ENCODE measurements at regions not wholly inside any gene's neighbourhood (a gene's known extent, or its start where the extent isn't known, plus 50 kb on each side); places are given as distances from the start of the nearest gene placed in this dataset.
"Not testable (repeated sequence)": the region's sequence is repeated elsewhere in the genome, so short reads cannot be mapped to it uniquely, and the experiment has no call there.

GRCh38 chr5:102664616-102665335 lies 90.3 kb upstream of the PAM start:
- DNase-seq (ENCODE audit: low read depth in 2 of 2): no peak

GRCh38 chr5:102666164-102666946 lies 88.8 kb upstream of the PAM start:
- DNase-seq (ENCODE audit: low read depth in 2 of 2): no peak

GRCh38 chr5:102668220-102668932 lies 86.7 kb upstream of the PAM start:
- no peak for DNase-seq (ENCODE audit: low read depth in 2 of 2)

GRCh38 chr5:102670224-102670836 lies 84.8 kb upstream of the PAM start:
- DNase-seq (ENCODE audit: low read depth in 2 of 2): no peak

- not testable (repeated sequence) for DNase-seq (ENCODE audit: low read depth in 2 of 2)
These were observed 83.9 kb upstream of the PAM start for GRCh38 chr5:102671033-102671734.

GRCh38 chr5:102678267-102679058 lies 76.6 kb upstream of the PAM start:
- no peak for DNase-seq (ENCODE audit: low read depth in 2 of 2)

GRCh38 chr5:102681403-102681983 lies 73.6 kb upstream of the PAM start:
- DNase-seq (ENCODE audit: low read depth in 2 of 2): peak; percentile 49 to 50

- DNase-seq (ENCODE audit: low read depth in 2 of 2): no peak
These were observed 72.9 kb upstream of the PAM start for GRCh38 chr5:102682101-102682647.

GRCh38 chr5:102688076-102688475 lies 67.0 kb upstream of the PAM start:
- not testable (repeated sequence) for DNase-seq (ENCODE audit: low read depth in 2 of 2)

GRCh38 chr5:102688581-102689342 lies 66.3 kb upstream of the PAM start:
- not testable (repeated sequence) for DNase-seq (ENCODE audit: low read depth in 2 of 2)

- no peak for DNase-seq (ENCODE audit: low read depth in 2 of 2)
These were observed 64.2 kb upstream of the PAM start for GRCh38 chr5:102690910-102691309.

GRCh38 chr5:102691434-102691833 lies 63.7 kb upstream of the PAM start:
- no peak for DNase-seq (ENCODE audit: low read depth in 2 of 2)

GRCh38 chr5:102700120-102700831 lies 54.8 kb upstream of the PAM start:
- no peak for DNase-seq (ENCODE audit: low read depth in 2 of 2)

- DNase-seq (ENCODE audit: low read depth in 2 of 2): no peak
These were observed 54.2 kb upstream of the PAM start for GRCh38 chr5:102700916-102701315.

GRCh38 chr5:102701748-102702147 lies 53.4 kb upstream of the PAM start:
- DNase-seq (ENCODE audit: low read depth in 2 of 2): no peak

All from stimulated activated CD4-positive, alpha-beta T cell treated with anti-CD3 and anti-CD28 coated beads, Interleukin-1b, Interleukin-23, amount 100 ng/mL, for 4 hours (primary cell).